CD14-positive monocyte (primary cell): ENCODE measurements at regions not wholly inside any gene's neighbourhood (a gene's known extent, or its start where the extent isn't known, plus 50 kb on each side); places are given as distances from the start of the nearest gene placed in this dataset.

ENCODE experiments used
- DNase-seq, 3 donors: peaks; one replicate each; pipeline ENCODE4 v3.0.0-alpha.2; 2011 to 2022
- H2AFZ ChIP-seq: 2 replicates; pipeline ENCODE4 v1.6.0; 2012; ENCODE audit warnings: mild to moderate bottlenecking, low read depth, low read length, inconsistent platforms; ENCODE audit not compliant: insufficient read depth, poor library complexity, severe bottlenecking
- H3K27ac ChIP-seq, 2 donors: 1 replicate in 1 of 2; 2 replicates in 1 of 2; pipeline ENCODE4 v1.5.1; 2012 to 2013; ENCODE audit warnings: low read length in 2 of 2, control low read depth in 1 of 2, inconsistent platforms in 1 of 2, low read depth in 1 of 2, mild to moderate bottlenecking in 1 of 2
- H3K27me3 ChIP-seq, 2 donors: one replicate each; pipeline versions ENCODE4 v1.6.0 to v1.6.1; 2011 to 2013; ENCODE audit warnings: low read length in 2 of 2; ENCODE audit not compliant: control insufficient read depth in 2 of 2, insufficient read depth in 2 of 2
- H3K36me3 ChIP-seq, 2 donors: replicated peaks in 1 of 2; 1 replicate in 1 of 2; 2 replicates in 1 of 2; pipeline versions ENCODE4 v1.5.1 to v1.6.1; 2012 to 2013; ENCODE audit warnings: low read length in 2 of 2, control low read depth in 1 of 2, inconsistent platforms in 1 of 2, mild to moderate bottlenecking in 1 of 2; ENCODE audit not compliant: insufficient read depth in 2 of 2, control insufficient read depth in 1 of 2
- H3K4me1 ChIP-seq, 2 donors: 1 replicate in 1 of 2; 2 replicates in 1 of 2; pipeline versions ENCODE4 v1.5.1 to v1.6.1; 2012 to 2013; ENCODE audit warnings: low read length in 2 of 2, control low read depth in 1 of 2, inconsistent platforms in 1 of 2, mild to moderate bottlenecking in 1 of 2, moderate library complexity in 1 of 2; ENCODE audit not compliant: insufficient read depth in 2 of 2, control insufficient read depth in 1 of 2
- H3K4me2 ChIP-seq: replicated peaks from 2 replicates; pipeline ENCODE3; 2012; ENCODE audit warnings: low read length, moderate library complexity, mild to moderate bottlenecking; ENCODE audit not compliant: poor library complexity, severe bottlenecking; ENCODE audit errors: extremely low read depth
- H3K4me3 ChIP-seq, 3 experiments: fragments of 200-600 bp in 1 of 3; sonication (generic) in 1 of 3; replicated peaks in 1 of 3; 1 replicate in 2 of 3; 2 replicates in 1 of 3; pipeline ENCODE4 v1.5.1; 2011 to 2013; ENCODE audit warnings: low read length in 3 of 3, mild to moderate bottlenecking in 3 of 3, control low read depth in 2 of 3, low read depth in 2 of 3, inconsistent platforms in 1 of 3, moderate library complexity in 1 of 3
- H3K79me2 ChIP-seq: 2 replicates; pipeline ENCODE4 v1.6.0; 2012; ENCODE audit warnings: mild to moderate bottlenecking, control low read depth, inconsistent platforms, low read length, moderate library complexity; ENCODE audit not compliant: insufficient read depth
- H3K9ac ChIP-seq: 2 replicates; pipeline ENCODE4 v1.6.0; 2017; ENCODE audit warnings: low read length, mild to moderate bottlenecking; ENCODE audit not compliant: insufficient read depth, poor library complexity, severe bottlenecking
- H3K9me3 ChIP-seq, 2 donors: replicated peaks in 1 of 2; 1 replicate in 1 of 2; 2 replicates in 1 of 2; pipeline versions ENCODE4 v1.5.1 to v1.6.1; 2012 to 2013; ENCODE audit warnings: low read length in 2 of 2, control low read depth in 1 of 2; ENCODE audit not compliant: control insufficient read depth in 1 of 2, insufficient read depth in 1 of 2
- H4K20me1 ChIP-seq: 2 replicates; pipeline ENCODE4 v1.6.0; 2012; ENCODE audit warnings: mild to moderate bottlenecking, low read length, control low read depth, moderate library complexity; ENCODE audit not compliant: insufficient read depth
- H3K27ac Mint-ChIP-seq, 7 donors: one replicate each; pipeline ENCODE4 v1.8.0; 2020; ENCODE audit warnings: mild to moderate bottlenecking in 7 of 7, mixed read lengths in 7 of 7, moderate library complexity in 6 of 7, inconsistent platforms in 2 of 7
- H3K27me3 Mint-ChIP-seq, 3 donors: one replicate each; pipeline ENCODE4 v1.8.0; 2021 to 2022; ENCODE audit warnings: low read depth in 3 of 3, mild to moderate bottlenecking in 3 of 3, mixed read lengths in 3 of 3, moderate library complexity in 3 of 3, inconsistent platforms in 1 of 3
- H3K36me3 Mint-ChIP-seq, 2 donors: one replicate each; pipeline ENCODE4 v1.8.0; 2020; ENCODE audit warnings: mixed read lengths in 2 of 2, inconsistent platforms in 1 of 2, mild to moderate bottlenecking in 1 of 2
- H3K4me1 Mint-ChIP-seq: one replicate; pipeline ENCODE4 v1.8.0; 2020; ENCODE audit warnings: mild to moderate bottlenecking, mixed read lengths
- H3K4me3 Mint-ChIP-seq, 2 donors: one replicate each; pipeline ENCODE4 v1.8.0; 2020; ENCODE audit warnings: mild to moderate bottlenecking in 2 of 2, mixed read lengths in 2 of 2, moderate library complexity in 1 of 2
- H3K9me3 Mint-ChIP-seq, 7 donors: one replicate each; pipeline ENCODE4 v1.8.0; 2020 to 2022; ENCODE audit warnings: mixed read lengths in 7 of 7, mild to moderate bottlenecking in 6 of 7, moderate library complexity in 6 of 7, inconsistent platforms in 2 of 7
- CTCF ChIP-seq: fragments of 200-600 bp; IDR thresholded peaks from one replicate; pipeline ENCODE4 v1.8.0; 2022; ENCODE audit warnings: antibody characterized with exemption, mild to moderate bottlenecking
- WGBS: methylation state at CpG from one replicate; pipeline ENCODE4 v1.1.5; 2013; ENCODE audit warnings: missing lambda C conversion rate; ENCODE audit not compliant: insufficient coverage; 5-methylcytosine and 5-hydroxymethylcytosine counted together
- intact Hi-C, 2 donors: fragments of 100-400 bp; cut with micrococcal nuclease; formaldehyde crosslinking; loops; one replicate each; pipeline versions ENCODE4 v1.15.0 to v1.15.1; 2023

GRCh38 chr2:120465701-120465988 lies 119.7 kb downstream of the INHBB start:
- no peak overlapping the region for H3K4me3 ChIP-seq
- no peaks in the 10 kb centered on the region for H3K79me2 ChIP-seq
- H4K20me1 ChIP-seq: no peaks in the 10 kb centered on the region
- DNase-seq: no peak
- no peaks in the 10 kb centered on the region for H3K36me3 ChIP-seq
- peaks cover 4% of the 10 kb centered on the region for H3K4me1 Mint-ChIP-seq
- no peaks in the 10 kb centered on the region for H3K27me3 ChIP-seq
- no peaks in the 10 kb centered on the region for H3K9me3 ChIP-seq
- no peak overlapping the region for H3K4me3 Mint-ChIP-seq
- no peak overlapping the region for H3K27ac Mint-ChIP-seq
- H3K36me3 Mint-ChIP-seq: no peaks in the 10 kb centered on the region
- TF ChIP-seq CTCF: no peak
- H3K9me3 Mint-ChIP-seq: peaks cover 0 to 2% (median 0%) of the 10 kb centered on the region in 7 donors
- H3K4me1 ChIP-seq: no peaks in the 10 kb centered on the region
- no peak overlapping the region for H2AFZ ChIP-seq
- 82% methylated on average over 5 of the region's 6 CpGs for WGBS
- peaks cover 0 to 17% (median 0%) of the 10 kb centered on the region in 3 donors for H3K27me3 Mint-ChIP-seq
- H3K4me2 ChIP-seq: no peak overlapping the region
- intact Hi-C loops: no loop called here
- H3K27ac ChIP-seq: no peak overlapping the region
- no peak overlapping the region for H3K9ac ChIP-seq

- no peak for DNase-seq
- no peaks in the 10 kb centered on the region for H3K36me3 ChIP-seq
- H3K4me3 ChIP-seq: no peak overlapping the region
- H2AFZ ChIP-seq: no peak overlapping the region
- Mint-ChIP-seq H3K4me1 (peaks cover 4% of the 10 kb centered on the region), H3K9me3 (peaks cover 0 to 2% (median 0%) of the 10 kb centered on the region in 7 donors), H3K36me3 (no peaks in the 10 kb centered on the region), H3K27ac (no peak overlapping the region), H3K27me3 (peaks cover 0 to 15% (median 2%) of the 10 kb centered on the region in 3 donors), H3K4me3 (no peak overlapping the region)
- no peak overlapping the region for H3K27ac ChIP-seq
- no peak for TF ChIP-seq CTCF
- H4K20me1 ChIP-seq: no peaks in the 10 kb centered on the region
- 72% methylated on average over 21 of the region's 25 CpGs for WGBS
- H3K4me1 ChIP-seq: no peaks in the 10 kb centered on the region
- no peak overlapping the region for H3K4me2 ChIP-seq
- no peak overlapping the region for H3K9ac ChIP-seq
- H3K27me3 ChIP-seq: no peaks in the 10 kb centered on the region
- H3K9me3 ChIP-seq: no peaks in the 10 kb centered on the region
- intact Hi-C loops: no loop called here
- no peaks in the 10 kb centered on the region for H3K79me2 ChIP-seq
Measured at GRCh38 chr2:120465989-120466703, 120.2 kb downstream of the INHBB start.
